Choroid plexus epithelial cell (primary cell): ENCODE measurements at regions not wholly inside any gene's neighbourhood (a gene's known extent, or its start where the extent isn't known, plus 50 kb on each side); places are given as distances from the start of the nearest gene placed in this dataset.

Experiments
- DNase-seq: peaks from one replicate; pipeline ENCODE4 v3.0.0-alpha.2; 2010; ENCODE audit warnings: low read depth
- H3K4me3 ChIP-seq: 2 replicates; pipeline ENCODE4 v1.5.1; 2011; ENCODE audit warnings: low read depth, mild to moderate bottlenecking, control low read depth, low read length, moderate library complexity
- CTCF ChIP-seq: conservative IDR thresholded peaks from 2 replicates; pipeline ENCODE4 v1.5.1; 2011; ENCODE audit warnings: low read depth, mild to moderate bottlenecking, control low read depth, inconsistent platforms, low read length, moderate library complexity

- no peak for TF ChIP-seq CTCF
- no peak for DNase-seq
Measured at GRCh38 chr15:98358971-98359370, 289.4 kb upstream of the IGF1R start.

GRCh38 chr15:98363416-98363815 is 284.9 kb upstream of the IGF1R start:
- no peak for DNase-seq
- no peak for TF ChIP-seq CTCF
- no peak overlapping the region for H3K4me3 ChIP-seq

More at GRCh38 chr15:98358971-98359370, 289.4 kb upstream of the IGF1R start:
- no peak overlapping the region for H3K4me3 ChIP-seq

- H3K4me3 ChIP-seq, result no peak overlapping the region
- TF ChIP-seq CTCF, result no peak
Measured at GRCh38 chr15:98363955-98364354, 284.4 kb upstream of the IGF1R start.

GRCh38 chr15:98369081-98369716 is 279.1 kb upstream of the IGF1R start:
- no peak for TF ChIP-seq CTCF
- DNase-seq, result no peak
- H3K4me3 ChIP-seq, result no peak overlapping the region

More at GRCh38 chr15:98363955-98364354, 284.4 kb upstream of the IGF1R start:
- DNase-seq, result no peak

- no peak for DNase-seq
- H3K4me3 ChIP-seq, result no peak overlapping the region
- no peak for TF ChIP-seq CTCF
Measured at GRCh38 chr15:98375513-98376340, 272.6 kb upstream of the IGF1R start.

GRCh38 chr15:98380721-98381120 is 267.6 kb upstream of the IGF1R start:
- TF ChIP-seq CTCF, result no peak
- H3K4me3 ChIP-seq, result no peak overlapping the region
- no peak for DNase-seq
